ENCODE measurements at regions not wholly inside any gene's neighbourhood (a gene's known extent, or its start where the extent isn't known, plus 50 kb on each side); places are given as distances from the start of the nearest gene placed in this dataset.

DNA sequence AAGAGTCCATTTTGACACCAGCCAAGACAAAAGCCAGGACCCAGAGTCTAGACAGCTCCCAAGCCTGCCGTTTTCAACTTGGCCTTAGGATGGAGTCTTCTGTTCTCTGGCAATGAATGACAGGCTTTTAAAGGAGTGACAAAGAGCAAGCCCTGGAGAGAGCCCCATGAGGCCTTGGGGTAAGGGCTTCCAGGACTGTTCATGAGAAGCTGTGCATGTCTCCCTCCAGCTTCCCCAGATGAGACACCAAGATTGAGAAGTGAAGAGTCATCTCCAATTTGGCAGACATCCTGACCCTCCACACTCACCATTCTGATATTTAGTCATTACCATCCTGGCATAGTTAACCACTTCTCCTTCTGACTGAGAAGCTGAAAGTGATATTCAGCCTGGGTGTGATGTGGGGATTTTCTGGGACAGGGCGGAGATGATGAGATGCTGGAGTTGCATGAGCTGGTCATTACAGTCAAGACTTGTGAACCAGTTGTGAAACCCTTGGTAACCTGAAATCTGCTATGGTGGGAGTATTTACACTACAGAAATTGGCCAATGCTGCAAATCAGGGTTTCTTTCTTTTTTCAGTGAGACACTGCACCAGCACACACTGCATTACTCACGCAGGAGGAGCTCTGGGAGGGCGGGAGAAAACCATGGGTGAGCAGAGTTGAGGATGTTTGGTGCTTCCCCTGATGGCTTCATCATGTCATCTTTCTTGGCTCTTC, 77.8 kb downstream of the VCPKMT start:
- peak in 1 of 3 donors; percentile 33 for DNase-seq (ENCODE audit: low read depth in 3 of 3, low spot score in 1 of 3)

DNA sequence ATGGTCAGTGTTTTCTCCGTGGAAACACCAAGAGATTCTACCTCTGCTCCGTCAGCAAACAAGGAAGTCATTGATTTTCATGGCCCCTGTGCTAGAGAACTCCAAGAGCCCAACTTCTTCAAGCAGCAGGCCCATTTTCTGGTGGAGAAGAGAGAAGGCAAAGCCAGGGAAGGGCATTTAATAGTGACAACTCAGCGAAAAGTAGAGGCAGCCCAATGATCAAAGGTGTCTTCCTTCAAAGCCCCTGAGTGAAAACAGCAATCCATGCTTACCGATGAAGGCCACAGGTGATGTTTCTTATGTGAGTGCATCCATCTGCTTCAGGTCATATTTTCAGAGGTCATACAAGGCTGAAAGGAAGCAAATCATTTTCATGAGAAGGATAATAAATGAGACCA, 77.3 kb downstream of the VCPKMT start:
- DNase-seq (ENCODE audit: low read depth in 3 of 3, low spot score in 1 of 3), result no peak

DNA sequence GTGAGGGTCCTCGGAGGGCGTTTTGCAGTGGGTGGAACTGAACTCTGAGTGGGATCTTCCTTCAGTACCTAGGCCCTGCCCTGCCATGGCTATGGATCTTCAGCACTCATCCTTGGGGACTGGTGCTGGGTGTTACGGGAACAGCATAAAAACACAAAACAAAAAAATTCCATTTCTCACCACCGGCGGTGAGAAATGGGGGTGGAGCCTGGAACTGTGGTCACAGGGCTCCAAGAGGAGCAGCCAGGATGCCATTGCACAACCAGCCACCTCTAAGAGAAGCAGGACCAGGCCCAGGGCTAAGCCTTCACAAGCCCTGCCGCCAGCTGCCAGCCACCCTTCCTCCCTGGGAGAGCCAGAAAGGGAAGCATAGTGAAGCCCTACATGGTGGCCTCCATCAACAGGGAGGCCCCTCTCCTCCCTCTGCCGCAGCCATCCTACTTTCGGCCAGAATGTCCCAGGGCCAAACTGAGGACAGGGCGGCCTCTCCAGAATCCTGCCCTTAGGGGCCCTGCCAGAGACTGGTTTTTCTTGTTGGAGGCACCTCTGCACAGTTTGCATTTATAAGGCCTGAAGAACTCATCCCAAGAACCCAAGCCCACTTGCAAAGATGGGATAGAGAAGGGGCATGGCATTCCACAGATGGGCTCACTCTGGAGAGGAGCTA, 76.5 kb downstream of the VCPKMT start:
- no peak for DNase-seq (ENCODE audit: low read depth in 3 of 3, low spot score in 1 of 3)

DNA sequence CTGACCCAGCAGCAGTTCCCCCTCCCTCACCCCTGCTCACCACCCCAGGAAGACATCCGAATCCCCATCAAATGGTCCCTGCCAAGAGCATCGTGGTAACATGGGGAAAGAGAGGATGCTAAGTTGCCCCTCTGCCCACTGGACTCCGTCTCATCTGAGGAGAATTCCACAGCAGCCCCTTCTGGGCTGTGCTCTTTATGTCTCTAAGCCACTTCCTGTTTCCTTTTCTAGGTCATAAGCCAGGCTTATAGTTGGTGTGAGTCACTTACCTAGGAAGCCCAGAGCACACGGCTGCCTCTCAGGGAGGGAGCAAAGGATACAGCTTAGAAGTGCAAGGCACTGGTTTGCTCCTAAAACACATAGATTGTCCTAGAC, 76.0 kb downstream of the VCPKMT start:
- no peak for DNase-seq (ENCODE audit: low read depth in 3 of 3, low spot score in 1 of 3)

DNA sequence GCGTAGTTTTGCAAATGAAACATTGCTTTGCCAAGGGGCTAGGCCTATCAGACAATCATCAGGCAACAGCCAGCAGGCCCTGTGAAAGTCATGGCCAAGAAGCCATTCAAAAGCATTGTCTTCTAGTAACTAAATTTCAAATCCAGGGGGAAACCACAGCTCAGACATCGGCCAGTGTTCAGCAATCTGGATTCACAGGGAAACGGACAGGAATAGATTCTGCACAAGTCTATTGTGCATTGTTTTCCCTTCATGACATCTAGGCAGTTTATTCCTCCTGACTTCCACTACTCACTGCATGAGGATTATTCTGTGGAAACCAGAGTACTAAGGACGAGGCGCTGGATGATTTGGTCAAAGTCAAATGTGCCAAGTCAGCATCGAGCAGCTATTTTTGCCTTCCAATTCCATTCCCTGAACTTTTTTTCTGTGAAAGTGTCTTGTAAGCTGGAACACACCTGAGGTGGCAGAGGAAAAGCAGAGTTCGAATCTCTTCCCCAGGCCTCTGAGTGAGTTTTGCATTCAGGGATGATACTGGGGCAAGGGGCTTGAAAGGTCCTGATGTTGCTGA, 75.4 kb downstream of the VCPKMT start:
- no peak for DNase-seq (ENCODE audit: low read depth in 3 of 3, low spot score in 1 of 3)

DNA sequence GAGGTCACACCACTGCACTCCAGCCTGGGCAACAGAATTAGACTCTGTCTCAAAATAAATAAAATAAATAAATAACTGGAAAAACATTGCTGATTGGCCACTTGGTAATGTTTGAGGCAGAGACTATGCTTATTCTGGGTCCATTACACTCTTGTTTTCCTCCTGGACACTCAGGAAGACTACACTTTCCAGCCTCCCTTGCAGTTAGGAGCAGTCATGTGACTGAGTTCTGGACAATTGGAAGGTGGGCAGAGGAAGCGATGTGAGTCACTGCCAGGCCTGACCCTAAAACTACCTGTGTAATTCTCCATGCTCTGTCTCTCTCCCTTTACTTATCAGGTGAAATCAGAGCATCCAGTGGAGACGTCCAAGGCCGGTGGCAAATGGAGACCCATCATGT, 74.4 kb downstream of the VCPKMT start:
- DNase-seq (ENCODE audit: low read depth in 3 of 3, low spot score in 1 of 3), result no peak

DNA sequence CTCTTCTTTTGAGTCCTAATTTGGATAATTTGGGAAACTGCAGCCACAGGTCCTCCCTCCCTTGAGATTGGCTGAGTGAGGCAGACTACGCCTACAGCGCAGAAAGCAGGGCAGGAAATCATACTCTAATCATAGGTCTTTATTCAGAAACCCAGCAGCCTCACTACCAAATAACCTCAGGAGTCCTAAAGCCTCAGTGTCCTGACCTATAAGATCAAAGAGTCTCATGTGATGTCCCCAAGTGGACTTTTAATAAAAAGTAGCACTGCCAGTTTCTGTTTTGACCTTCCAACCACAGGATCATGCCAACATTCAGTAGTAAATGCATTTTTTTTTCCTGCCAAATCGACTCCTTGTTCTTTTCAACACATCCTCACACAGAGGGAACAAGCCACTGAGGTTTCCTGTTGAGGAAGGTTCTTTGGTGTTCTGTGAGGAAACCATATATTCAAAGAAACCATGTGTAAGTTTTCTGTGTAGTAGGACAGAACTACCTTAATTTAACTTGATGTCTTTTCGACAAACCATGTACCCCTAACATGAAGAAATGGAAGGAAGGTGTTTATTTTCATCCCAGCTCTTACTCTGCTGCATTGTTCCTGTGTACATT, 72.2 kb downstream of the VCPKMT start:
- DNase-seq (ENCODE audit: low read depth in 3 of 3, low spot score in 1 of 3), result no peak

DNA sequence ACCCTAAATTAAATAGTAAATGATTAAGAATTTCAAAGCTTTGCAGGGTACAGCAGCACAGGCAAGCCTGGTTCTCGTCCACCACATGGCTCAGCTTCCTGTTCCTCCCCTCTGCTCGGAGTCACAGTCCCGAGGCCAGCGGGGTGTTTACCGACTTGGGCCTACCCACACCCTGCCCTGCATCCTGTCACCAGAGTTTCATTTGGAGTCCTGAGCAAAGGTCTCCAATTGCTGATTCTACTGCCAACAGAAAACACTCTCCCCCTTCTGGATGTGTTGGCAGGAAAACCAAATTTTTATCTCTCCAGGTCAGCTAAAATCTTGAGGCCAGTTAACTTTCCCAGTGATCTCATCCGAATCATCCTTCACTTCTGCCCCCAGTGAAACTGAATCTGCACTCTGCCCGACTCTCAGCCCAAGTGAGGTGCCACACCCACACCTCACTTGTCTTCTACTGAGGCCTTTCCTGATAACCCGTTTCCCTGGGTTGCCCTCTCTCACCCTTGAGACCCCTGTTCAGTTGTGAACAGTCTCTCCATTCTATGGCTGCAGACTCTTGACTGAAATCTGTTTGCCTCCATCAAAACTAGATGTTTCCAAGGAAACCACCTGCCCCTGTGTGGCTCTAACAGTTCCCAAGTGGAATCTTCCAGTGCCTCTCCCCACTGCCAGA, 71.2 kb downstream of the VCPKMT start:
- peak in 1 of 3 donors; percentile 26 for DNase-seq (ENCODE audit: low read depth in 3 of 3, low spot score in 1 of 3)

DNA sequence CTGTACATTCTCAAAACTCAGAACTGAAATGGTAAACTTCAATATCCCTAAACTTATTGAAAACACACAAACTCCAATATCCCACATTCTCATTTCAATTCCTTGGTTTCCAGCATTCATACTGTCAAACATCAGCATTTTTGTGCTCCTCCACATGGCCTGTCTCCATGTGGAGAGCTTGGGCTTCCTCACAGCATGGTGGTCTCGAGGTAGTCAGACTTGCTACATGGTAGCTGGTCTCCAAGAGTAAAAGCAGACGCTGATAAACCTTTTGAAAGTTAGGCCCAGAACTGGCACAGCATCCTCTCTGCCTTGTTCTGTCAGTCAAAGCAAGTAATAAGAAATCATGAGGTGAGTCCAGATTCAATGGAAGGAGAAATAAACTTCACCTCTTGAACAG, 70.5 kb downstream of the VCPKMT start:
- DNase-seq (ENCODE audit: low read depth in 3 of 3, low spot score in 1 of 3), result no peak

DNA sequence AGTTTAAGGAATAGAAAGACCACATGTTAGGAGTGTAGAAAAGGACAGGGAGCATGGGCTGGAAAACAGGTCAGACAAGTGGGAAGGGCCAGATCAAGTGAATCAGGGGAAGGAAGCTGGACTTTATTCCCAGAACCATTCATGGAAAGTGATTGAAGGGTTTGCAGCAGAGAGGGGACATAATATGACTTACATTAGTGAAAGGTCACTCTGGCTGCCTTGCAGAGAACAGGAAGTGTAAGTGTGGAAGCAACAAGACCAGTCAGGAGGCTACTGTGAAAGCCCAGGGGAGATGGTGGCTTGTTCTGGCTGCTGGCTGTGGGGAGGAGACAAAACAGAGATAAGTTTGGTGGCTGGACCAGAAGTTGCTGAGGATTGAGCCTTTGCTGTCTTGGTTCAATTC, 69.1 kb downstream of the VCPKMT start:
- DNase-seq (ENCODE audit: low read depth in 3 of 3, low spot score in 1 of 3), result no peak

DNA sequence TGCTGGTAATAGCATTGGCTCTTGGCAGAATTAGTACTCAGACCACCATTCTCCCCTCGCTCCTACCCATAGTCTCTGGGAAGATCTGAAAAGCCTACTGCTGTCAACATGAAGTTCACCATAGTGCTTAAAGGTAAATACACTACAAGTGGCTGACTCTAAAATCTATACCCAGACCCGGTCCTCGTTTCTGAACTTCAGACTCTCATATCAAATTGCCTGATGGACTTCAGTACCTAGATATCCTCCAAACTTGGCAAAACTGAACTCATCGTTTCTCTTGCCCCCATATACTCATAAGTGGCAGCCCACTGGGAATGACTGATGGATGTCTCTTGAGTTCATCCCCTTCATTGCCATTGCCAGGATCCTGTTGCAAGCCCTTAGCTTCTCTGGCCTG, 67.3 kb downstream of the VCPKMT start:
- DNase-seq (ENCODE audit: low read depth in 3 of 3, low spot score in 1 of 3), result no peak

DNA sequence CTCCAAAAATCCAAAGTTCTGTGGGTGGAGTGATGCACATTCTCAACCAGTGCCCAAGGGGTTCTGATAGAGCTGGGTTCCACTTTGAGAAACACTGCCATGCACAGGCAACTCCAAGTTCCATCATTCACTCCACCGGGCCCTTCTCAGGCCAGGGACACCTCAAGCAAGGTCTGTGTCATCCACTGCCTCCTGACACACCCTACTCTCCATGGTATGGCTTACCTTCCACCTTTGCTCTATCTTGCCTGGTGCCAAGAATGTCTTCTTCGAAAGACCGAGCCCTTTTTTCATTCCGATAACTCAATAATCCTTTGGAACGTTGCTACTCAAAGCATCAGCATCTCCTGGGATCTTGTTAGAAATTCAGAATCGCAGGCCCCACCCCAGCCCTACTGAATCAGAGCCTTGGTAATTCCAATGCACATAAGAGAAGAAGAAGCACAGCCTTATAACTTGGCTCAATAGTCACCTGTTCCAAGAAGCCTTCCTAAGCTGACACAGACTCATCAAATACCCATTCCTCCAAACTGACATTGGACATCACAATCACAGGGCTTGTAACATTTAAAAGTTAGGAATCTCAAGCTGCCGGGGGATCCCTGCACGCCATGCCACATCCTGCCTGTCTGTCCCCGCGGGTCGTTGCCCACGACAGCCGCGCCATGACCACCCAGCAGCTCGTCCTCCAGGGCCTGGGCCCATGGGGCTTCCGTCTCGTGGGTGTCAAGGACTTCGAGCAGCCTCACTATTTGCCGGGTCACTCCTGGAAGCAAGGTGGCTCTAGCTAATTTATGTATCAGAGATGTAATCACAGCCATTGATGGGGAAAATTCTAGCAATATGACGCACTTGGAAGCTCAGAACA, 66.4 kb downstream of the VCPKMT start:
- DNase-seq (ENCODE audit: low read depth in 3 of 3, low spot score in 1 of 3), result no peak

DNA sequence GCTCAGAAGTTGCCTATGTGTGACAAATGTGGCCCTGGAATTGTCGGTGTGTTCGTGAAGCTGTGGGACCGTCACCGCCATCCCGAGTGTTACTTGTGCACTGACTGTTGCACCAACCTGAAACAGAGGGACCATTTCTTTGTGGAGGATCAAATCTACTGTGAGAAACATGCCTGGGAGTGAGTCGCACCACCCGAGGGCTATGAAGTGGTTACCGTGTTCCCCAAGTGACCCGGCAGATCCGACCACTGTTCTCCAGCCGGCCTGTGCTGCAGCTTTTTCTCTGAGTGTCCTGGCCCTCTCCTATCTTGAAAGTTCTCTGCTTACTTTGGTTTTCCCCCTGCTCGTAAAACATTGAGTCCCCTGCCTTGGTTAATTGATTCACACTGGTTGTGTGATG, 65.3 kb downstream of the VCPKMT start:
- DNase-seq (ENCODE audit: low read depth in 3 of 3, low spot score in 1 of 3), result no peak

DNA sequence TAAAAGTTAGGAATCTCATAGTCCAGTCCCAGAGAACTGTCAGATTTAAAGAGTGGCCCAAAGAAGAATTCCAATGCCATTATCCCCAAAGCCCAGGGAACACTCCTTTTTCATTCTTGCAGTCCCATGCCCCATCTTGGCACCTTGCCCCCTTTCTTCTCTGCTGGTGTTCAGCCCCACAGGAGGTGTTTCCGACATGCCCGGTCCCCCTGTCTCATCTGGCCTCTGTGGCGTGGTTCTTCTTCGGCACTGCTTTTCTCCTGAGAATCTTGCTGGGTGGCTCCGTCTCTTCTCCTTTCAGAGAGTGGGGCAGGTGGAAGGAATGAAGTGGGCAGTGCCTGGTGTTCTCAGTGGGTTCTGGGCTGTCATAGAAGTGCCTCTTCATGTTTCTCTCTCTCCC, 64.7 kb downstream of the VCPKMT start:
- DNase-seq (ENCODE audit: low read depth in 3 of 3, low spot score in 1 of 3), result no peak

DNA sequence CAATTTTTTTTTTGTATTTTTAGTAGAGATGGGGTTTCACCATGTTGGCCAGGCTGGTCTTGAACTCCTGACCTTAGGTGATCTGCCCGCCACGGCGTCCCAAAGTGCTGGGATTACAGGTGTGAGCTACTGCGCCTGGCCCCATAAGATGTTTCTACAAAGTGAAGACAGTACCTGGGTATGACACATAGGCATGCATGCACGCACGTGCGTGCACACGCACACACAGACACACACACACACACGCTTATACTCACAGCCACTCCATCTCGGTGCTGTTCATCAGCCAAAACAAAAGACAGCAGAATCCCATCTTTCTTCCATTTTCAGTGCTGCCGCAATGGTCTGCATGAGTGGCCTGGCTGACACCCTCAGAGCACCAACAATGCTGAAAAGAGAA, 63.9 kb downstream of the VCPKMT start:
- DNase-seq (ENCODE audit: low read depth in 3 of 3, low spot score in 1 of 3), result no peak

DNA sequence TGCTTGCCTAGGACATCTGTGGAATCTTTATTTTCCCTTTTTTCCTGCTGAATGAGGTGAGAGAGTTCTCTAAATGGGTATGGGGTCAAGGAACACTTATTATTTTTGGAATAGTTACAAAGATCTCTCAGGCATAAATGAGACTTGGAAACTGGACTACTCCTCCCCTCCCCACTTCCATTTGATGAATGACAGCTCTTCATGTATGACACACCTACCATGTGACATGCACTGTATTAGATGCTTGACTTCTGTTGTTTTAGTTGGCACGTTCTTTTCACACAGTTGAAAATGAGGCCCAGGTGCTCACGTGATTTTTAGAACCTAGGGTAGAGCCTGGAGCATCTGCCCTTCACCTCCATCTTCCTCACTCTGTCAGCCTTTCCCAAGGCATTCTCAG, 62.4 kb downstream of the VCPKMT start:
- no peak for DNase-seq (ENCODE audit: low read depth in 3 of 3, low spot score in 1 of 3)

DNA sequence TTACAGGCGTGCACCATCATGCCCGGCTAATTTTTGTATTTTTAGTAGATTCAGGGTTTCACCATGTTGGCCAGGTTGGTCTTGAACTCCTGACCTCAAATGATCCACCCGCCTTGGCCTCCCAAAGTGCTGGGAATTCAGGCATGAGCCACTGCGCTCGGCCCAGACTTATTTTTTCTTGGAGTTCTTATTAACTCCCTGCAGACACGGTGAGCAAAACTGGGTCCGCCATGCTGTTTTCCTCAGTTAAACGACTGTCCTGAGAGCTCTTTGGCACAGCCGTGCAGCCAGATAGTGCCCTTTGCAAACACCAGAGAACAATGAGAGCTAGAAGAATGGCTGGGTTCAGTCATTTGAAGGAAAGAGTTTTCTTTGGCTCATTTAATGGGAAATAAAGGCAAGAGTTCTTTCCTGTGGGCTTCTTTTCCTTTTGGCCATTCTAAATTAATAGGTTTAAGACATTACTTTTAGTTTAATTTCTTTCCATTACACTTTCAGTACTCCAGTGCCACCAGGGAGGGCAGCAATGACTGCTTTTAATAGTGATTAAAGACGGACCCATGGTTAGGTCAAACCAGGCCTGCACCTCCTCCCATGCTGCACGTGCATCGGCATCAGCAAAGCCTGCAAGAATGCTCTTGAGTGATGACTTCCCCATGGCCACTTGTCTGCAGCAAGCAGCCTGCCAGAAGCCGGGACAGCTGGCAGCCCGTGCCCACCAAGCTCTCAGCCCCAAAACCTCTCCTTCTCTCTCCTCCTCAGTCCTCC, 60.7 kb downstream of the VCPKMT start:
- no peak for DNase-seq (ENCODE audit: low read depth in 3 of 3, low spot score in 1 of 3)

DNA sequence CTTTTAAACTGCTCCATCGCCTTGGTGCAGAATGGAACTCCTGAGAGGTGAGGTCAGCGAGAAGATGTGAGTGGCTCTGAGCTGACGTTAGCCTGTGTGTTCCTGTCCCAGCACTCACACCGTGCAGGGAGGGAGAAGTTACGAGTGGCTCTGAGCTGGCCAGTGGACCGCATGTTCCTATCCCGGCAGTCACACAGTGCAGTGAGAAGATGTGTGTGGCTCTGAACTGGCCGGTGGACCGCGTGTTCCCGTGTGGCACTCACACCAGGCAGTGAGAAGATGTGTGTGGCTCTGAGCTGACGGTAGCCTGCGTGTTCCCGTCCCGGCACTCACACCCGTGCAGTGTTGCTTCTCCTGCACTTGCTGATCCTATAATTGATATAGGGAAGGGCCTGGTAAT, 59.9 kb downstream of the VCPKMT start:
- DNase-seq (ENCODE audit: low read depth in 3 of 3, low spot score in 1 of 3), result no peak

DNA sequence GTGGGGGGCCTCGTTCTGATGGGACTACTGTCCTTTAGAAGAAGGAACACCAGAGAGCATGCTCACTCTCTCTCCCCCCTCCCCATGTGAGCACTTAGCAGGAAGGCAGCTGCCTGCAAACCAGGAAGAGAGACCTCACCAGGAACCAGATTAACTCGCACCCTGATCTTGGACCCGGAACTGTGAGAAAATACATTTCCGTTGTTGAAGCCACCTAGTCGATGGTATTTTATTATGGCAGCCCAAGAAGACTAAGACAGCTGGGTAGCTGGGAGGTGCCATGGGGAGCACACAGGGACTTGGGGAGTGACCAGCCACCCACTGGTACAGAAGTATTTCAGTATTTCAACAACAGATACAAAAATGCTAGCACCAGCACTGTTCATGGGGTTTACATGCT, 59.0 kb downstream of the VCPKMT start:
- no peak for DNase-seq (ENCODE audit: low read depth in 3 of 3, low spot score in 1 of 3)

DNA sequence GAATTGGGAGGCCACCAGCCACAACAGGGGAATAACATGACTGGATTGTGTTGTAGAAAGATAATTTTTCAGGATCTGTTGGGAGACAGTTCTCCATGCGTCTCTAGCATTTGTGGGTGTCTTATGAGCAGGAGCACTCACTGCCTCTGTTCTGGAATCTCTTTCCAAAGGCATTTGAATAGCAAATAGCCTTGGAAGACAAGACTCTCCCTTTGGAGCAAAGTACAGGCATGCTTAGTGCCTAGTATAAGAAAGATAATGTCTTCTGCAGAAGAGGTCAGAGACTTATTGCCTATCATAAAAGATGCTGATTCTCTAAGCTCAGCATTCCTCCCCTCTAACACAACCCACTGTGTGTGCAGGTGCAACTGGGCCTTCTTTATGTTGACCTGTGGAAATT, 58.3 kb downstream of the VCPKMT start:
- DNase-seq (ENCODE audit: low read depth in 3 of 3, low spot score in 1 of 3), result no peak

All from stimulated activated CD4-positive, alpha-beta T cell treated with anti-CD3 and anti-CD28 coated beads, TNF-alpha, amount 100 ng/mL, for 1 hour (primary cell).